Globus pallidus (tissue), 1 donor: ENCODE measurements at regions not wholly inside any gene's neighbourhood (a gene's known extent, or its start where the extent isn't known, plus 50 kb on each side); places are given as distances from the start of the nearest gene placed in this dataset.
"Not testable (repeated sequence)": the region's sequence is repeated elsewhere in the genome, so short reads cannot be mapped to it uniquely, and the experiment has no call there.

ENCODE experiments used
- DNase-seq: peaks from one replicate; pipeline ENCODE4 v3.0.0-alpha.2; 2015; ENCODE audit warnings: low spot score

- DNase-seq = not testable (repeated sequence)
These were observed 52.3 kb upstream of the SMARCAD1 start for GRCh38 chr4:94155404-94155803.

DNA sequence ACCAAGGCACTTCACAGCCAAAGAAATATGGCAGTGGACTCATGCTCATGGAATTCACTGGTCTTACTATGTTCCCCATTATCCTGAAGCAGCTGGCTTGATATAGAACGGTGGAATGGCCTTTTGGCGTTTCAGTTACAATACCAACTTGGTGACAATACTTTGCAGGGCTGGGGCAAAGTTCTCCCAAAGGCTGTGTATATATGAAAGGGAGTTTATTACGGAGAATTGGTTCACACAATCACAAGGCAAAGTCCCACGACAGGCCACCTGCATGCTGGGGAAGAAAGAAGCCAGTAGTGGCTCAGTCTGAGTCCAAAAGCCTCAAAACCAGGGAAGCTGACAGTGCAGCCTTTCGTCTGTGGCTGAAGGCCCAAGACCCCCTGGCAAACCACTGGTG lies 50.8 kb upstream of the SMARCAD1 start:
- DNase-seq = no peak
